ENCODE measurements at regions not wholly inside any gene's neighbourhood (a gene's known extent, or its start where the extent isn't known, plus 50 kb on each side); places are given as distances from the start of the nearest gene placed in this dataset.

GRCh38 chr16:54805648-54806047, 125.0 kb upstream of the IRX5 start:
- no peak for TF ChIP-seq CTCF (IDR thresholded peaks at IDR 0.05; ENCODE audit: control extremely low read depth, extremely low read depth)
- no peaks in the 10 kb centered on the region for H3K36me3 ChIP-seq (ENCODE audit: control insufficient read depth in 4 of 4, insufficient read depth in 4 of 4, low read length in 4 of 4)
- no peaks in the 10 kb centered on the region for H3K9me3 ChIP-seq (ENCODE audit: control insufficient read depth in 4 of 4, insufficient read depth in 3 of 4, low read length in 3 of 4)
- no peak overlapping the region for H3K27ac ChIP-seq (ENCODE audit: low read depth in 1 of 2, low read length in 1 of 2)
- H3K4me1 ChIP-seq (ENCODE audit: control insufficient read depth in 5 of 5, insufficient read depth in 5 of 5, low read length in 5 of 5): no peaks in the 10 kb centered on the region
- no peak overlapping the region for H3K4me3 ChIP-seq
- no peak overlapping the region for H3K9ac ChIP-seq (ENCODE audit: insufficient read depth in 1 of 2, low read length in 2 of 2)
- WGBS, 2 donors: 78 to 81% methylated on average over 4 of the region's 4 CpGs
- DNase-seq: no peak
- peaks cover 0 to 4% (median 0%) of the 10 kb centered on the region in 3 donors for H3K27me3 ChIP-seq (ENCODE audit: control insufficient read depth in 3 of 3, insufficient read depth in 3 of 3, low read length in 2 of 3)
- no peak for ATAC-seq (ENCODE audit: insufficient read depth, low FRiP score)

- WGBS, 2 donors: 88 to 89% methylated on average over 9 of the region's 9 CpGs
- no peak overlapping the region for H3K4me3 ChIP-seq
Measured at GRCh38 chr16:54801057-54801844, 129.4 kb upstream of the IRX5 start.

GRCh38 chr16:54798267-54798666, 132.4 kb upstream of the IRX5 start:
- no peak for ATAC-seq (ENCODE audit: insufficient read depth, low FRiP score)
- no peak for TF ChIP-seq CTCF (IDR thresholded peaks at IDR 0.05; ENCODE audit: control extremely low read depth, extremely low read depth)

More at GRCh38 chr16:54801057-54801844, 129.4 kb upstream of the IRX5 start:
- no peak overlapping the region for H3K9ac ChIP-seq (ENCODE audit: insufficient read depth in 1 of 2, low read length in 2 of 2)
- TF ChIP-seq CTCF (IDR thresholded peaks at IDR 0.05; ENCODE audit: control extremely low read depth, extremely low read depth): no peak
- peaks cover 0 to 4% (median 0%) of the 10 kb centered on the region in 4 donors for H3K9me3 ChIP-seq (ENCODE audit: control insufficient read depth in 4 of 4, insufficient read depth in 3 of 4, low read length in 3 of 4)
- no peak overlapping the region for H3K27ac ChIP-seq (ENCODE audit: low read depth in 1 of 2, low read length in 1 of 2)
- no peak for ATAC-seq (ENCODE audit: insufficient read depth, low FRiP score)
- H3K4me1 ChIP-seq (ENCODE audit: control insufficient read depth in 5 of 5, insufficient read depth in 5 of 5, low read length in 5 of 5): peaks cover 0 to 4% (median 0%) of the 10 kb centered on the region in 5 donors
- H3K36me3 ChIP-seq (ENCODE audit: control insufficient read depth in 4 of 4, insufficient read depth in 4 of 4, low read length in 4 of 4): no peaks in the 10 kb centered on the region
- no peaks in the 10 kb centered on the region for H3K27me3 ChIP-seq (ENCODE audit: control insufficient read depth in 3 of 3, insufficient read depth in 3 of 3, low read length in 2 of 3)
- no peak for DNase-seq

More at GRCh38 chr16:54798267-54798666, 132.4 kb upstream of the IRX5 start:
- Histone ChIP-seq H3K27ac (ENCODE audit: low read depth in 1 of 2, low read length in 1 of 2) (no peak overlapping the region), H3K36me3 (ENCODE audit: control insufficient read depth in 4 of 4, insufficient read depth in 4 of 4, low read length in 4 of 4) (no peaks in the 10 kb centered on the region), H3K4me3 (no peak overlapping the region), H3K4me1 (ENCODE audit: control insufficient read depth in 5 of 5, insufficient read depth in 5 of 5, low read length in 5 of 5) (peaks cover 0 to 8% (median 0%) of the 10 kb centered on the region in 5 donors), H3K9ac (ENCODE audit: insufficient read depth in 1 of 2, low read length in 2 of 2) (no peak overlapping the region), H3K9me3 (ENCODE audit: control insufficient read depth in 4 of 4, insufficient read depth in 3 of 4, low read length in 3 of 4) (peaks cover 0 to 4% (median 0%) of the 10 kb centered on the region in 4 donors), H3K27me3 (ENCODE audit: control insufficient read depth in 3 of 3, insufficient read depth in 3 of 3, low read length in 2 of 3) (no peaks in the 10 kb centered on the region)
- 85 to 91% methylated on average over 1 of the region's 1 CpG for WGBS, 2 donors
- DNase-seq: no peak
